HG03066 (cell line): ENCODE measurements at regions not wholly inside any gene's neighbourhood (a gene's known extent, or its start where the extent isn't known, plus 50 kb on each side); places are given as distances from the start of the nearest gene placed in this dataset.

ENCODE experiments used
- ATAC-seq: cut with Tn5 transposase; IDR thresholded peaks from one replicate; pipeline ENCODE4 v1.9.1; 2021; ENCODE audit warnings: low read depth; ENCODE audit not compliant: unreplicated experiment

DNA sequence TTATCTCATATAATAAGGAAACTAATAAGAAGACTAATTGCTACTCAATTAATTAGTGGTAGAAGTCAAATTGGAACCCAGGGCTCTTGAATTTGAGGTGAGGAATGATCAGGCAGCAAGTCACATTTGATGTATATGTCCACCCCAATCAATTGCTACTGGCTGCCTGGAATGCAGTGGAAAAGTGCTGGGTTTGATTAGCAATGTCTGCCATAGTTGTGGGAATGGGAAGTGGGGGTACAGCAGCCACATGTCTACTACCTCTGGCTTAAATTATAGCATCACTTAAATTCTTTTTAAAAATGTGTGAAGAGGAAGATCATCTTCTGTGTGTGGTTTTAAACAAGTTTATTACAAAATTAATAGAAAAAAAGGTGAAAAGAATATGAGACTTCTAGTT is 50.8 kb upstream of the NAV2 start:
- no peak for ATAC-seq

DNA sequence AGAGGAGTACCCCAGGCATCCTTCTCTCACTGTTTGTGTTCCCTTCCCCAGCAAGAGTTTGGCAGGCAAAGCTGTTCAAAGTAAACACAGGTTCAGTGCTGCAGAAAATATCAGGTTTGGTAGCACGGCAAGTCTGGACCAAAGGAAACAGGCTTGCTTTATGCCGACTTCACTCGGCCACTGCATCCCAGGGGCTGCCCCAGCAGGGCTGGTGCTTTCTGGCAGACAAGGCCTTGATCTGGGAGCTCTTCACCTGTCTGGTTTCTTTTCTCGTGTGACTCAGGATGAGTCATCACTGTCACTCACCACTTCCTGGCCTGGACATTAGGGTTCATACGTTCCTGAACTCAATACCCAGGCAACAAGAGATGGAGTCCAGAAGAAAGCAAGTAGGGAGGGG is 52.6 kb upstream of the NAV2 start:
- peak; percentile 100 for ATAC-seq

DNA sequence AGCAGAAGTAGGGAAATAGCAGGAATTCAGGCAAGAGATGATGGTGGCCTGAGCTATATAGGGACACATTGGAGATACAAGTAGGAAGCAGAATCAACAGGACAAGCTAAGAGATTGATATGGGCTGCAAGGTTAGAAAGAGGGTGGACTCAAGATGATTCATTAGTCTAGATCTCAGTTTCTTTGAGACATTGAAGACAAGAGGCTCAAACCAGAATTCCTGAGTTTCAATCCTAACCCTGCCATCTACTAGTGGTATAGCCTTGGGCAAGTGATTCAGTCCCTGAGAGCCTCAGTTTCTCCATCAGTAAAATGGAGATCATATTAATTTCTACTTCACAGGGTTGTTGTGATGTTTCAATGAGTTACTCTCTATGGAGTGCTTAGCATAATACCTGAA is 53.1 kb upstream of the NAV2 start:
- ATAC-seq, result no peak

DNA sequence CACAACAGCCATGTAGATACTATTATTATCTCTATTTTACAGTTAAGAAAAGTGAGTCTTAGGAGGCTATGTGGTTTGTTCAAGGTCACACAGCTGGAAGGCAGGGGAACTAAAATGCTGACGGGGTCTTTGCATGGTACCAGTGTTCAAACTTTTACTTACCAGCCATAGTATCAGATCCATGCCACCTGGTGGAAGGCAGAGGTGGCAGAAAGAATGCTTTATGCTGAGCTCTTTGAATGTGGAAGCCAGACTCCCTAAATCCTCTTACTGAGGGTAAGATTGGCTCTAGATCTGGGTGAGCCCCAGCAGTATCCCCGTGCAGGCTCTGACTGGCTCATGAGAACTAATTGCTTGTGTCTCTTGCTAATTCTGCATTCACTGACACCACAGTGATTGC is 54.3 kb upstream of the NAV2 start:
- ATAC-seq, result no peak

DNA sequence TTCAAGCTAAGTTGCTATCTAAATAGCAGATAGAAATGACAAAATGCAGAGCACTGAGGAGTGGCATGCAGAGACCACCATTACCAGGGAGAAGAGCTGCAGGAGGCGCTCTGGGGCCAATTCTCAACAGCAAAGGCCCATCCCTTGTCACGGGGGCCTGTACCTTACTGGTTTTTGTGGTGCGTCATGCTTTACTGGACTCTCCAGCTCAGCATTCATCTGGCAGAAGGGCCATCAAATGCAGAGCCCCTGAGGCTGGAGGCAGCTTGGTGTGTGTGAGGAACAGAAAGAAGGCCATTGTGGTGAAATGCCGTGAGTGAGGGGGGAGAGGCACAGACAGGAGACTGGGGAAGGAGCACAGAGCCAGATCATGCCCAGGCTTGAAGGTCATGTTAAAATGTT is 56.5 kb upstream of the NAV2 start:
- no peak for ATAC-seq

DNA sequence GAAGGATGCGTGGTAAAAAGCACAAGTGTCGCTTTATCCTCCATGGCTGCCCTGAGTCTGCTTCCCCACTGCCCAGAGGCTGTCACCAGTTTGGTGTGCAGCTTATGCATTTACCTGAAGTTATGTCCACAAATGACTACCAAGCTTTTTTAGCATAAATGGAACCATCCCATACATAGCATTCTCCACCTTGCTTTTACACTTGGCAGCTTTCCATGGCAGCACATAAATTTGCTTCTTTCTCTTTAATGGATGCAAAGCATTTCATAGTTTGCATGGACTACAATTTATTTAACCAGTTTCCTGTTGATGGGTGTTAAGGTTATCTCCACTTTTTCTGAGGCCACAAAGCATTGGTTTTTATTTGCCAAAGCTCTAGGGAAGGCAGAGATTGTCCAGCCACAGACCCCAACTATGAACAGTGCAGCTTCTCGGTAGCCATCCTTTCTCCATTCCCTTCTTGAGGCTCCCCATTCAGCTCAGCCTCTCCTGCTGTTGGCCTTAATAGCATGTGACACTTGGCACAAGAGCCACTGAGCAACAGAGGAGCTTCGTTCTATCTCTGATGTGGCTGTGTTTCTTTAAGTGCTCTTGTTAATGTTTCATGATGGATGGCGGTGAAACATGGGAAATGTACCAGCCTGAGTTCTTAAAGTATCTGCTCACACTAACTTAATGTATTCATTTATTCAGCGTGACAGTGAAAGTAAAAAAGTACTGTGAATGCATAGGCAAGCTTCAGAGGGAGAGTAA is 59.8 kb upstream of the NAV2 start:
- ATAC-seq, result no peak

GRCh38 chr11:19651653-19652052 is 61.0 kb upstream of the NAV2 start:
- no peak for ATAC-seq

- no peak for ATAC-seq
Measured at GRCh38 chr11:19651028-19651427, 61.6 kb upstream of the NAV2 start.

GRCh38 chr11:19650467-19650866 is 62.2 kb upstream of the NAV2 start:
- no peak for ATAC-seq

DNA sequence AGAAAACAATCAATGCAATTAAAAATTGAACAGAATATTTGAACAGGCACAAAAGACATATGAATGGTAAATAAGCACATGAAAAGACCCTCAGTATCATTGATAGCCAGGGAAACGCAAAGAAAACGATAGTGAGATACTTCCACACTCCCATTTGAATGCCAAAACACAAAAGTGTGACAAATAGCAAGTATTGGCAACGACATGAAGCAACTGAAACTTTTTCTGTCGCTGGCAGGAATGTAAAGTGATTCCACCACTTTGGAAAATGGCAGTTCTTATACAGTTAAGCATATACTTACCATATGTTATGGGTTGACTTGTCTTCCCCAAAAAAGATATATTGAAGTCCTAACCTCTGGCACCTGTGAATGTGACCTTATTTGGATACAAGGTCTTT is 62.9 kb upstream of the NAV2 start:
- no peak for ATAC-seq

- ATAC-seq, result no peak
Measured at GRCh38 chr11:19648321-19648720, 64.3 kb upstream of the NAV2 start.

DNA sequence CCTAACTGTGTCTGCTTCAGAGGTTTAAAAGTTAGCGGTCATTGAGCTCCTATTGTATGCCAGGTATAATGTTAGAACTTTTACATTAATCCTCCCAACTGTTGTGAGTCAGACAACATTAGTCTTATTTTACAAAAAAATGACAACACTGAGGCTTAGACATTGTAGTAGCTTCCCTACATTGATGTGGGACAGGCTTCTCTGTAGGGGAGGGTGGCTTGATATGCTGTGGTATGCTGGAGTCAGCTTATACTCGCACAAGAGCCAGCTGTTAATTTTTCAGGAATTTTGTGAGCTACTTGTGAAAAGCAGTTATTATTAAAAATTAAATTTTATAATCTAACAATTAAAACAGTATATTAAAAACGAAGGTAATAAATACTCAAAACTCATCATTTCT is 64.8 kb upstream of the NAV2 start:
- ATAC-seq, result no peak

DNA sequence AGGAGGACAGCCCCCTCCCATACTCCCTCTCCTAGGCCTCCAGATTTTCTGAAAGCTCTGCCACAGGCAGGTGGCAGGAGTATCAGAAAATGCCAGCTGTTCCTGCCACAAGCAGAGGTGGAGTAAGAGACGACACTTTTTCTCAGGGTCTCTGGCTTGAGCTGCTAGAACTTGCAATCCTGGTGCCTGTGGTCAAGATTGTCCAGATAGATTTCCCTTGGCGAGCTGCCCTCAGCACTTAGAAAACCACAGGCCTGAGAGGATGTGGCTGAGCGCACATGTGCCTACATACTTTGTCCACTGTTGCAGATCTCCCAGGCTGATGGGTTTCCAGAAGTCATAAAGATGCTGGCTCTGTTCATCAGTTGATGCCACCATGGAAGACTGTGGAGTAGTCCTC is 65.7 kb upstream of the NAV2 start:
- ATAC-seq, result no peak

GRCh38 chr11:19646308-19646707 is 66.3 kb upstream of the NAV2 start:
- no peak for ATAC-seq

GRCh38 chr11:19644316-19644715 is 68.3 kb upstream of the NAV2 start:
- no peak for ATAC-seq

DNA sequence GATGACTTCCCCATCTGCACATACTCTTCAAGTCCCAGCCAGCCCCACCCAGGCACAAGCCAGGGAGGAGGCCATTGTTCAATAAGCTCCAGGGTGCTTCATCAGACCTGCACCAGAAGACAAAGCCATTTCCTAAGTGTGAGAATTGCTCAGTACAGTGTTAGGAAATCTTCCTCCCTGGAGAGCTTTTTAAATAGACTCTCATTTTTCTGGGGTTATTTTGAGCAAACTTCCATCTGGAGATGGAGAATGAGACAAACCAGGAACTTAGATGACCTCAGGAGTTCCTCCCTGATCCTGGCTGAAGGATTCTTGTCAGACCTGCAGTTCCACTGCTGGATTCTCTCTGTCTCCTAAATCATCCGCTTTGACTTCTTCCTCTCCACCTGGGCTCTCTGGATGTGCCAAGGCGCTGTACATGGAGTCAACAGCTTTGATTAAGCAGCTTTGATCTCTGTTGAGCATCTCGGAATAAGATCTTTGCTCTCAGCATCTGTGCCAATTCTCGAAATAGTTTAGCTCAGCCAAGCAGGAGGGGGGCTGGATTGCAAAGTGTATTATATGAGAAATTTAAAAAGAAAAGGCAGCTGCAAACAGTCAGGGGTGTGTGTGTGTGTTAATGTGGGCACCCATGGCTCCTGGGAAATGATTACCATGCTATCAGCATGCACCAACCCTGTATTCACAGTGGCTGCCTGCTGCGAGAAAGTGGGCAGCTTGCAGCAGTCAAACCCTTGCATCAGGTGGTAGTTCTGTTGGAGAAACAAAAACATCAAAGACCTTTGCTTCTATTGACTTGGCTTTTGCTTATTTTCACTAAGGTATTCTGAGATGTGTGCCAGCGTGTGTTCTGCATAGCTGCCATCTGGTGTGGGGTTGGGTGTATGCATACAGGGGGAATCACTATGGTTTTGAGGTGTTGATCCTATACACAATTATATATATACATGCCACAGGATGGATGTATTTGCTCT is 70.2 kb upstream of the NAV2 start:
- no peak for ATAC-seq

- no peak for ATAC-seq
Measured at GRCh38 chr11:19639603-19640105, 73.0 kb upstream of the NAV2 start.

GRCh38 chr11:19635332-19635731 is 77.3 kb upstream of the NAV2 start:
- no peak for ATAC-seq

DNA sequence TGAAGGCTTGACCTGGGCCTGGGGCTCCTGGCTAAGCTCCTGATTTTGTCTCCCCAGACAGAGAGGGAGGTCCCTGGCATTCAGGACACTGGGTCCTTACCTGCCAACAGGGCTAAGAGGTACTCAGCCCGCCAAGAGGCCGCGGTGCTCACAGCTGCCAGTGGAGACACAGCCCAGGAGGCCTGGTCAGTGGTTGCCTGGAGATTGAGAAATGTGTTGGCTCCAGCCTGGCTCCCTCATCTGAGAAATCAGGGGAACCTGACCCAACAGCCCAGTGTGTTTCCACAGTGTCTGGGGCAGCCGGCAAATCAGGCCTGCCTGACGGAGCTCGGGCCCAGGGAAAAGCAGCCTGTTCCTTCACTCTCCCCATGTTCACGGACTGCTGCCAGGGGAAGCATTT is 79.4 kb upstream of the NAV2 start:
- ATAC-seq, result no peak

- ATAC-seq, result no peak
Measured at GRCh38 chr11:19632499-19632834, 80.2 kb upstream of the NAV2 start.

- ATAC-seq, result no peak
Measured at GRCh38 chr11:19631712-19632498, 80.7 kb upstream of the NAV2 start.
